Endothelial cell of umbilical vein (primary cell): ENCODE measurements at regions not wholly inside any gene's neighbourhood (a gene's known extent, or its start where the extent isn't known, plus 50 kb on each side); places are given as distances from the start of the nearest gene placed in this dataset.

Source experiments
- BruUV-seq: library from RNA; stranded (reverse); fragments of 400-500 nt; replicated peaks from 2 replicates; lab custom pipeline; 2021; lab: Mats Ljungman, UMichigan
- CTCF ChIA-PET: fragments of 300-600, 350-600 bp; sonication (Branson Sonifier 250); formaldehyde crosslinking; loops from one replicate; lab custom pipeline; 2021; ENCODE audit warnings: antibody characterized with exemption, inconsistent platforms; lab: Charles Lee
- POLR2A ChIA-PET: fragments of 300-600, 350-600 bp; sonication (Branson Sonifier 250); formaldehyde crosslinking; loops from one replicate; lab custom pipeline; 2021; ENCODE audit warnings: antibody characterized with exemption, inconsistent platforms; lab: Charles Lee
- DNase-seq: peaks from one replicate; pipeline ENCODE4 v3.0.0-alpha.2; 2011; ENCODE audit warnings: low read depth, low spot score
- FAIRE-seq: peaks from 2 replicates; lab custom pipeline; 2011; peaks lifted over from hg19 to GRCh38; lab: Jason Lieb, UNC
- H2AFZ ChIP-seq: 2 replicates; pipeline ENCODE4 v1.6.0; 2012; ENCODE audit warnings: low read depth, low read length, control low read depth, inconsistent platforms
- H3K27ac ChIP-seq: 2 replicates; pipeline ENCODE4 v1.5.1; 2011; ENCODE audit warnings: low read depth, mild to moderate bottlenecking, control low read depth, low read length, moderate library complexity; ENCODE audit not compliant: insufficient read depth
- H3K27me3 ChIP-seq, 2 experiments: 2 replicates each; pipeline versions ENCODE4 v1.6.0 to v1.6.1; 2011; ENCODE audit warnings: low read length in 2 of 2, mixed read lengths in 1 of 2; ENCODE audit not compliant: control insufficient read depth in 2 of 2, insufficient read depth in 2 of 2
- H3K36me3 ChIP-seq, 2 experiments: 2 replicates in 1 of 2; 3 replicates in 1 of 2; pipeline ENCODE4 v1.5.1; 2011; ENCODE audit warnings: low read length in 2 of 2, mild to moderate bottlenecking in 1 of 2, moderate library complexity in 1 of 2; ENCODE audit not compliant: control insufficient read depth in 2 of 2, insufficient read depth in 2 of 2; ENCODE audit errors: extremely low read depth in 1 of 2
- H3K4me1 ChIP-seq: 3 replicates; pipeline ENCODE4 v1.5.1; 2011; ENCODE audit warnings: mild to moderate bottlenecking, low read length; ENCODE audit not compliant: control insufficient read depth, insufficient read depth; ENCODE audit errors: extremely low read depth
- H3K4me2 ChIP-seq: 2 replicates; pipeline ENCODE4 v1.6.1; 2011; ENCODE audit warnings: low read length, control low read depth, mixed read lengths; ENCODE audit not compliant: insufficient read depth
- H3K4me3 ChIP-seq, 3 experiments: fragments of 200-600 bp in 1 of 3; sonication (generic), shearing (Covaris generic) in 1 of 3; replicated peaks in 1 of 3; 2 replicates each; pipeline ENCODE4 v1.5.1; 2011 to 2016; ENCODE audit warnings: control low read depth in 3 of 3, low read length in 3 of 3, mild to moderate bottlenecking in 2 of 3, inconsistent platforms in 1 of 3, low read depth in 1 of 3, moderate library complexity in 1 of 3; ENCODE audit not compliant: insufficient read depth in 1 of 3
- H3K79me2 ChIP-seq: 2 replicates; pipeline ENCODE4 v1.6.0; 2012; ENCODE audit warnings: low read length, inconsistent platforms; ENCODE audit not compliant: control insufficient read depth, insufficient read depth
- H3K9ac ChIP-seq: replicated peaks from 2 replicates; pipeline ENCODE3; 2011; ENCODE audit warnings: low read length, control low read depth; ENCODE audit not compliant: insufficient read depth; ENCODE audit errors: extremely low read depth
- H3K9me1 ChIP-seq: replicated peaks from 3 replicates; pipeline ENCODE4 v1.6.0; 2011; ENCODE audit warnings: mild to moderate bottlenecking, low read length; ENCODE audit not compliant: control insufficient read depth, insufficient read depth; ENCODE audit errors: extremely low read depth
- H3K9me3 ChIP-seq: replicated peaks from 2 replicates; pipeline ENCODE4 v1.5.1; 2012; ENCODE audit warnings: low read length, inconsistent platforms; ENCODE audit not compliant: control insufficient read depth, insufficient read depth
- H4K20me1 ChIP-seq: replicated peaks from 2 replicates; pipeline ENCODE3; 2011; ENCODE audit warnings: mild to moderate bottlenecking, low read length; ENCODE audit not compliant: control insufficient read depth, insufficient read depth; ENCODE audit errors: extremely low read depth
- CTCF ChIP-seq, 2 donors: IDR thresholded peaks; 1 replicate in 1 of 2; 2 replicates in 1 of 2; pipeline ENCODE4 v1.5.1; 2011; ENCODE audit warnings: low read length in 2 of 2, mild to moderate bottlenecking in 2 of 2, moderate library complexity in 2 of 2, control low read depth in 1 of 2, inconsistent platforms in 1 of 2, low read depth in 1 of 2; ENCODE audit not compliant: insufficient read depth in 1 of 2; ENCODE audit errors: extremely low read depth in 1 of 2
- EZH2 ChIP-seq: IDR thresholded peaks from 2 replicates; pipeline ENCODE4 v1.6.1; 2012; ENCODE audit warnings: borderline replicate concordance, low read depth, mild to moderate bottlenecking, moderate library complexity, low read length, inconsistent platforms; ENCODE audit not compliant: severe bottlenecking
- FOS ChIP-seq: IDR thresholded peaks from 2 replicates; pipeline ENCODE4 v1.6.1; 2011; ENCODE audit warnings: mild to moderate bottlenecking, low read length, moderate library complexity, borderline replicate concordance; ENCODE audit not compliant: insufficient read depth
- GATA2 ChIP-seq: IDR thresholded peaks from 2 replicates; pipeline ENCODE4 v1.7.0; 2011; ENCODE audit warnings: low read depth, mild to moderate bottlenecking, moderate library complexity, mixed read lengths, low read length; ENCODE audit not compliant: insufficient read length, insufficient read depth
- JUN ChIP-seq: IDR thresholded peaks from 2 replicates; pipeline ENCODE4 v1.6.1; 2011; ENCODE audit warnings: borderline replicate concordance, low read depth; ENCODE audit not compliant: insufficient read length, insufficient read depth
- MYC ChIP-seq: IDR thresholded peaks from one replicate; pipeline ENCODE4 v1.6.1; 2011; ENCODE audit warnings: mild to moderate bottlenecking, low read depth, low read length
- POLR2A ChIP-seq: IDR thresholded peaks from 2 replicates; pipeline ENCODE4 v1.6.1; 2012; ENCODE audit warnings: low read depth, mild to moderate bottlenecking, control low read depth, low read length
- POLR2AphosphoS5 ChIP-seq: IDR thresholded peaks from 2 replicates; pipeline ENCODE4 v1.6.1; 2012; ENCODE audit warnings: low read depth, mild to moderate bottlenecking, control low read depth, low read length, moderate library complexity; ENCODE audit not compliant: insufficient read depth
- dilution Hi-C: fragments of 300-500 bp; cut with MboI; formaldehyde crosslinking; loops from one replicate; pipeline ENCODE4 v1.15.0; 2019; ENCODE audit warnings: low sequenced_read_pairs; ENCODE audit not compliant: extremely low pct_ligation_motif_present
- intact Hi-C: fragments of 100-400 bp; cut with micrococcal nuclease; formaldehyde crosslinking; loops from one replicate; pipeline ENCODE4 v1.10.0; 2022
- TF ChIP-seq, protein P1 (sequence below): IDR thresholded peaks from 2 replicates; pipeline ENCODE4 v1.6.1; 2011; ENCODE audit not compliant: insufficient read depth, insufficient read length

GRCh38 chr2:208594642-208595385, 188.2 kb downstream of the PTH2R start:
- H3K9ac ChIP-seq = no peak overlapping the region
- no peak overlapping the region for H3K27ac ChIP-seq
- DNase-seq (no peak), FAIRE-seq (no peak)
- H2AFZ ChIP-seq = no peak overlapping the region
- no peaks in the 10 kb centered on the region for H3K9me1 ChIP-seq
- no peaks in the 10 kb centered on the region for H3K36me3 ChIP-seq
- no TSS peak for BruUV-seq
- no peak overlapping the region for H3K4me3 ChIP-seq
- ChIA-PET CTCF (no interaction called here), POLR2A (no interaction called here)
- TF ChIP-seq POLR2AphosphoS5 (no peak), POLR2A (no peak), FOS (no peak), MYC (no peak), EZH2 (no peak), GATA2 (no peak), JUN (no peak), CTCF (IDR thresholded peaks at IDR 0.05; ENCODE audit: extremely low read depth in 1 of 2, insufficient read depth in 1 of 2, low read depth in 1 of 2, low read length in 2 of 2) (no peak)
- TF ChIP-seq, protein P1, sequence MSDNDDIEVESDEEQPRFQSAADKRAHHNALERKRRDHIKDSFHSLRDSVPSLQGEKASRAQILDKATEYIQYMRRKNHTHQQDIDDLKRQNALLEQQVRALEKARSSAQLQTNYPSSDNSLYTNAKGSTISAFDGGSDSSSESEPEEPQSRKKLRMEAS = no peak
- H3K79me2 ChIP-seq = no peaks in the 10 kb centered on the region
- no peaks in the 10 kb centered on the region for H4K20me1 ChIP-seq
- no peak overlapping the region for H3K4me2 ChIP-seq
- no peaks in the 10 kb centered on the region for H3K27me3 ChIP-seq
- dilution Hi-C loops (no loop called here), intact Hi-C loops (no loop called here)
- no peaks in the 10 kb centered on the region for H3K4me1 ChIP-seq
- peaks cover 5% of the 10 kb centered on the region for H3K9me3 ChIP-seq
